ENCODE measurements at regions not wholly inside any gene's neighbourhood (a gene's known extent, or its start where the extent isn't known, plus 50 kb on each side); places are given as distances from the start of the nearest gene placed in this dataset.

- FAIRE-seq (no peak), ATAC-seq (no peak), DNase-seq (ENCODE audit: low spot score) (no peak)
- no peak overlapping the region for H3K9ac ChIP-seq (ENCODE audit: insufficient read depth, low read depth, low read length)
- CTCF ChIA-PET (ENCODE audit: low intra/inter-chr PET ratio, low total read pairs) = no interaction called here
- no peaks in the 10 kb centered on the region for H3K9me3 ChIP-seq (ENCODE audit: low read length)
- peaks cover 1 to 5% of the 10 kb centered on the region in 2 experiments; a peak in 3 of 5 replicates for H3K27me3 ChIP-seq (ENCODE audit: control insufficient read depth in 1 of 2, insufficient read depth in 2 of 2, low read length in 2 of 2)
- POLR2A ChIA-PET = no interaction called here
- TF ChIP-seq MIER3 (CRISPR knock-in tag; IDR thresholded peaks at IDR 0.05; ENCODE audit: borderline replicate concordance) (no peak), SRSF1 (optimal IDR thresholded peaks at IDR 0.05; ENCODE audit: low read depth, low read length) (no peak), ZBTB38 (CRISPR knock-in tag; IDR thresholded peaks at IDR 0.05) (no peak), POGZ (CRISPR knock-in tag; IDR thresholded peaks at IDR 0.05) (no peak), CHCHD3 (CRISPR knock-in tag; IDR thresholded peaks at IDR 0.05) (no peak), CEBPG (CRISPR knock-in tag; IDR thresholded peaks at IDR 0.05) (no peak), NFKB2 (CRISPR knock-in tag; IDR thresholded peaks at IDR 0.05; ENCODE audit: borderline replicate concordance) (no peak), ZNF557 (CRISPR knock-in tag; IDR thresholded peaks at IDR 0.05) (no peak), HDAC2 (CRISPR knock-in tag; IDR thresholded peaks at IDR 0.05) (no peak)
- TF ChIP-seq, protein P1, sequence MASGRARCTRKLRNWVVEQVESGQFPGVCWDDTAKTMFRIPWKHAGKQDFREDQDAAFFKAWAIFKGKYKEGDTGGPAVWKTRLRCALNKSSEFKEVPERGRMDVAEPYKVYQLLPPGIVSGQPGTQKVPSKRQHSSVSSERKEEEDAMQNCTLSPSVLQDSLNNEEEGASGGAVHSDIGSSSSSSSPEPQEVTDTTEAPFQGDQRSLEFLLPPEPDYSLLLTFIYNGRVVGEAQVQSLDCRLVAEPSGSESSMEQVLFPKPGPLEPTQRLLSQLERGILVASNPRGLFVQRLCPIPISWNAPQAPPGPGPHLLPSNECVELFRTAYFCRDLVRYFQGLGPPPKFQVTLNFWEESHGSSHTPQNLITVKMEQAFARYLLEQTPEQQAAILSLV (CRISPR knock-in tag; IDR thresholded peaks at IDR 0.05; ENCODE audit: borderline replicate concordance) = no peak
- TF ChIP-seq, protein P2, sequence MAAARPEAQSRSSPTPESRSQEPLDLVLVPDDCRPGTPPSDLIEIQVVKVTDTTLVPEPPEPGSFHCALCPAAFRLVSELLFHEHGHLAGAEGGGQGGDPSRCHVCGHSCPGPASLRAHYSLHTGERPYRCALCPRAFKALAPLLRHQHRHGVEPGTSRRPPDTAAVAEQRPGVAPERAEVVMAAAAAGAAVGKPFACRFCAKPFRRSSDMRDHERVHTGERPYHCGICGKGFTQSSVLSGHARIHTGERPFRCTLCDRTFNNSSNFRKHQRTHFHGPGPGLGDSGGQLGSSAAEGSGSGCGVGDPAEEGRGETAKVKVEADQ (CRISPR knock-in tag; IDR thresholded peaks at IDR 0.05; ENCODE audit: borderline replicate concordance) = no peak
- WGBS (ENCODE audit: low lambda C conversion rate) = 6% methylated on average over 5 of the region's 5 CpGs
- H3K79me2 ChIP-seq (ENCODE audit: insufficient read depth, low read length) = no peaks in the 10 kb centered on the region
- no peaks in the 10 kb centered on the region for H3K4me1 ChIP-seq (ENCODE audit: insufficient read depth, low read length)
- no peaks in the 10 kb centered on the region for H3K36me3 ChIP-seq (replicated peaks in 1 of 2; ENCODE audit: control insufficient read depth in 1 of 2, insufficient read depth in 2 of 2, low read length in 2 of 2)
- no peak overlapping the region for H3K4me3 ChIP-seq (replicated peaks in 1 of 3; ENCODE audit: insufficient read depth in 1 of 3, low read depth in 2 of 3, low read length in 3 of 3)
- no TSS peak for BruUV-seq (replicated peaks)
- in situ Hi-C loops (cut with HindIII; ENCODE audit: extremely low pct_ligation_motif_present, low pct_unique_long_range_greater_than_20kb) = no loop called here
- no peak overlapping the region for H3K4me2 ChIP-seq (ENCODE audit: low read depth, low read length)
- no peak overlapping the region for H3K27ac ChIP-seq (ENCODE audit: extremely low read length, insufficient read depth, low read length)
- intact Hi-C loops (cut with micrococcal nuclease; ENCODE audit: unreplicated experiment) = no loop called here
- no peaks in the 10 kb centered on the region for H4K20me1 ChIP-seq (ENCODE audit: insufficient read depth, low read length)
- H2AFZ ChIP-seq (ENCODE audit: low read length) = no peak overlapping the region
Observed at GRCh38 chr1:181391301-181391900, 91.9 kb upstream of the CACNA1E start.
